ENCODE measurements at regions not wholly inside any gene's neighbourhood (a gene's known extent, or its start where the extent isn't known, plus 50 kb on each side); places are given as distances from the start of the nearest gene placed in this dataset.

- TF ChIP-seq, protein P1, sequence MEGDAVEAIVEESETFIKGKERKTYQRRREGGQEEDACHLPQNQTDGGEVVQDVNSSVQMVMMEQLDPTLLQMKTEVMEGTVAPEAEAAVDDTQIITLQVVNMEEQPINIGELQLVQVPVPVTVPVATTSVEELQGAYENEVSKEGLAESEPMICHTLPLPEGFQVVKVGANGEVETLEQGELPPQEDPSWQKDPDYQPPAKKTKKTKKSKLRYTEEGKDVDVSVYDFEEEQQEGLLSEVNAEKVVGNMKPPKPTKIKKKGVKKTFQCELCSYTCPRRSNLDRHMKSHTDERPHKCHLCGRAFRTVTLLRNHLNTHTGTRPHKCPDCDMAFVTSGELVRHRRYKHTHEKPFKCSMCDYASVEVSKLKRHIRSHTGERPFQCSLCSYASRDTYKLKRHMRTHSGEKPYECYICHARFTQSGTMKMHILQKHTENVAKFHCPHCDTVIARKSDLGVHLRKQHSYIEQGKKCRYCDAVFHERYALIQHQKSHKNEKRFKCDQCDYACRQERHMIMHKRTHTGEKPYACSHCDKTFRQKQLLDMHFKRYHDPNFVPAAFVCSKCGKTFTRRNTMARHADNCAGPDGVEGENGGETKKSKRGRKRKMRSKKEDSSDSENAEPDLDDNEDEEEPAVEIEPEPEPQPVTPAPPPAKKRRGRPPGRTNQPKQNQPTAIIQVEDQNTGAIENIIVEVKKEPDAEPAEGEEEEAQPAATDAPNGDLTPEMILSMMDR (IDR thresholded peaks at IDR 0.05), result no peak
- no peak for TF ChIP-seq POLR2A (IDR thresholded peaks at IDR 0.05)
These were observed 1590.1 kb upstream of the PRR20A start for GRCh38 chr13:55550624-55551023.
